ENCODE measurements at regions not wholly inside any gene's neighbourhood (a gene's known extent, or its start where the extent isn't known, plus 50 kb on each side); places are given as distances from the start of the nearest gene placed in this dataset.

DNA sequence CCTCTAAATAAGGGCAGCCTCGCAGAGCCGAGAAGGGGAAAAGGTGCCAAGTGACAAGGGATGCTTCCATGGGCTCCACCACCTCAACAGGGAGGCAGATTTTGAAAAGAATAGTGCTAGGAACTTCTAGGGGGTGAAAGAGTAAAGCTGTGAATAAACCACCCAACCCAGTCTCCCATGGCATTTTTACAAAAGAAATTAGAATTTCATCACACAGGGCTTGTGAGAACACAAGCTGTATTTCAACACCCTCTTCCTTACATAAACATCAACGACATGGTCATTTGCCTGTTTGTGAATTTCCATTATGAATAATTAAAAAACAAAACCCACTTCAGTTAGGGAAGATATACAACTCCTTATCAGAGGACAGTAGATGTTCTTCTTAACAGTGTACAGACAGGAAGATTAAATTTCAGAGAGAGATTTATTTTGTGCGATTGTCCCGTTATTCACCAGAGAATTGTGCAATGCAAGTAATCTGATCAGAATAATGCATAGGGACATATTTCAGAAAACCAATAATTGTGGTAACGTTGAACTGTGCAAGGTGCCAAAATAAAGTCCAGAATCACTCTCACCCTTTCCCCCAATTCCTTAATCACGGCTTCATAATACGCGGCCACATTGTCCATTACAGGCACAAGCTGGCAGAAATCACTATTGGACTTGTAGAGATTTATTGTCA, 207.8 kb upstream of the MGMT start:
- H3K36me3 Mint-ChIP-seq (ENCODE audit: low read depth): no peaks in the 10 kb centered on the region
- no peaks in the 10 kb centered on the region for H3K4me1 Mint-ChIP-seq
- DNase-seq (ENCODE audit: low read depth, low spot score): no peak
- no peaks in the 10 kb centered on the region for H3K9me3 Mint-ChIP-seq
- TF ChIP-seq CTCF (conservative IDR thresholded peaks at IDR 0.05): no peak
- peaks cover 3% of the 10 kb centered on the region for H3K27me3 Mint-ChIP-seq (ENCODE audit: low read depth)
- no peak overlapping the region for H3K4me3 Mint-ChIP-seq
- no peak overlapping the region for H3K27ac Mint-ChIP-seq (ENCODE audit: unreplicated experiment)

DNA sequence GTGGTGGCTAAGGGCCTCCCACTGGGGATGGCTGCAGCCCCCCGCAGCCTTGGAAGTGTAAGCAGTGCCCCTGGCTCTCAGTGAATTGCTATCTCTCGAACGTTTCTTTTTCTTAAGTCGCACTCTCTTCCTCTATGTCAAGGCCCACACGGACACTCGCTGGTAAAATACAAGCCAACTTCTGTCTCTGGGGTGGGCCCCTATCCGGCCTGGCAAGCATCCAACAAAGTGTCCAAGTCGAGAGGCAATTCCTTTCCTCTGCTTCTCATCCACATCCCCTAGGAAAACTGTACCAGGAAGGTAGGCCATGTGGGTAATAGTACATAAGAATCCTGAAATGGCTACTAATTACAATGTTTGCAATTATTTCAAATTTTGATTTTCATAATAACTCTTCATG, 194.9 kb upstream of the MGMT start:
- DNase-seq (ENCODE audit: low read depth, low spot score): no peak
- no peak for TF ChIP-seq CTCF (conservative IDR thresholded peaks at IDR 0.05)
- Mint-ChIP-seq H3K36me3 (ENCODE audit: low read depth) (no peaks in the 10 kb centered on the region), H3K27me3 (ENCODE audit: low read depth) (no peaks in the 10 kb centered on the region), H3K4me3 (no peak overlapping the region), H3K4me1 (no peaks in the 10 kb centered on the region), H3K27ac (ENCODE audit: unreplicated experiment) (peak overlapping the region; percentile 79), H3K9me3 (no peaks in the 10 kb centered on the region)

- no peak for TF ChIP-seq CTCF (conservative IDR thresholded peaks at IDR 0.05)
- Mint-ChIP-seq H3K4me1 (no peaks in the 10 kb centered on the region), H3K27me3 (ENCODE audit: low read depth) (no peaks in the 10 kb centered on the region), H3K4me3 (no peak overlapping the region), H3K36me3 (ENCODE audit: low read depth) (no peaks in the 10 kb centered on the region), H3K9me3 (no peaks in the 10 kb centered on the region), H3K27ac (ENCODE audit: unreplicated experiment) (no peak overlapping the region)
- no peak for DNase-seq (ENCODE audit: low read depth, low spot score)
These were observed 194.0 kb upstream of the MGMT start for GRCh38 chr10:129272866-129273650.

GRCh38 chr10:129273860-129274259, 193.2 kb upstream of the MGMT start:
- no peaks in the 10 kb centered on the region for H3K36me3 Mint-ChIP-seq (ENCODE audit: low read depth)
- no peak for TF ChIP-seq CTCF (conservative IDR thresholded peaks at IDR 0.05)
- no peaks in the 10 kb centered on the region for H3K27me3 Mint-ChIP-seq (ENCODE audit: low read depth)
- no peaks in the 10 kb centered on the region for H3K4me1 Mint-ChIP-seq
- DNase-seq (ENCODE audit: low read depth, low spot score): no peak
- no peaks in the 10 kb centered on the region for H3K9me3 Mint-ChIP-seq
- H3K4me3 Mint-ChIP-seq: no peak overlapping the region
- H3K27ac Mint-ChIP-seq (ENCODE audit: unreplicated experiment): no peak overlapping the region

DNA sequence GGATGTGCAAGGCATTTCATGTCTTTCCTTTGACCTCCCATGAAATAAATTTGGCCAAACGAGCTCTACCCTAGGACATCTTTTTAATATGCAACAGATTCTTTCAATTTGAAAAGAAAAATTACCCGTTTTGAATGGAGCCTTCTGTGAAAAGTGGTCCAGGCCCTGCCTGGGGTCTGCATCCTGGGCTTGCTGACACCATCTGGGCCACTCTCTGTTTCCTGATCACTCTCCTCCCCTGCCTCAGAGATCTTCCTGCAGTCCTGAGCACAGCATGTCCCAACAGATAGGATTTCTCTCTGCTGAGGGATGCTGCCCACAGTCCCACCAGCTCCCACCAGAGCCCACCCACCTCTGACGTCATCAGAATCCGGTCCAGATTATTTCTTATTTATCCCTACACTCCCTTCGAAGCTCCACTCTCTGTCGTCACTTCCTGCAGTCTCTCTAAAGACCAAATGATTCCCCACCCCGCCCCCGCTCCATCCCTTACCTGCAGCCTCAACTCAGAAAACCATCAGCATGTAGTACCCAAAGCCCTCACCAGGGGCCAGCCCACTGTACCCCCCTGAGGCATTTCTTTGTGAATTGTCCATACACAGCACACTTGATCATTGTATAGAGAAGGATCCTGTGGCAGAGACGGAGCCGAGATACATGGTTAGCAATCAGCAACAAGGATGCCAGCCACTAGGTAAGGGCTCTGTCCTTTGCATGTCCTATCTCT, 192.1 kb upstream of the MGMT start:
- Mint-ChIP-seq H3K27me3 (ENCODE audit: low read depth) (no peaks in the 10 kb centered on the region), H3K27ac (ENCODE audit: unreplicated experiment) (no peak overlapping the region), H3K4me3 (no peak overlapping the region), H3K4me1 (no peaks in the 10 kb centered on the region), H3K36me3 (ENCODE audit: low read depth) (no peaks in the 10 kb centered on the region), H3K9me3 (no peaks in the 10 kb centered on the region)
- DNase-seq (ENCODE audit: low read depth, low spot score): no peak
- TF ChIP-seq CTCF (conservative IDR thresholded peaks at IDR 0.05): peak; percentile 44

All from neural crest cell (in vitro differentiated cells).